GM21381 (cell line): ENCODE measurements at regions not wholly inside any gene's neighbourhood (a gene's known extent, or its start where the extent isn't known, plus 50 kb on each side); places are given as distances from the start of the nearest gene placed in this dataset.

Experiments
- ATAC-seq: cut with Tn5 transposase; IDR thresholded peaks from one replicate; pipeline ENCODE4 v1.9.1; 2021; ENCODE audit warnings: mild to moderate bottlenecking, moderate library complexity; ENCODE audit not compliant: unreplicated experiment

GRCh38 chr7:41116337-41116736 lies 586.6 kb downstream of the INHBA start:
- no peak for ATAC-seq

- ATAC-seq: no peak
These were observed 588.2 kb downstream of the INHBA start for GRCh38 chr7:41114691-41115090.

GRCh38 chr7:41114131-41114530 lies 588.8 kb downstream of the INHBA start:
- ATAC-seq: no peak

- ATAC-seq: no peak
These were observed 589.2 kb downstream of the INHBA start for GRCh38 chr7:41113719-41114118.

- ATAC-seq: no peak
These were observed 592.7 kb downstream of the INHBA start for GRCh38 chr7:41110186-41110585.

- no peak for ATAC-seq
These were observed 594.1 kb downstream of the INHBA start for GRCh38 chr7:41108821-41109220.

- ATAC-seq: no peak
These were observed 594.9 kb downstream of the INHBA start for GRCh38 chr7:41107938-41108448.

GRCh38 chr7:41107330-41107937 lies 595.5 kb downstream of the INHBA start:
- ATAC-seq: no peak

GRCh38 chr7:41104631-41105030 lies 598.3 kb downstream of the INHBA start:
- no peak for ATAC-seq

- no peak for ATAC-seq
These were observed 599.6 kb downstream of the INHBA start for GRCh38 chr7:41103331-41103730.

GRCh38 chr7:41098846-41099245 lies 604.0 kb downstream of the INHBA start:
- ATAC-seq: no peak

- ATAC-seq: no peak
These were observed 604.5 kb downstream of the INHBA start for GRCh38 chr7:41098402-41098801.

GRCh38 chr7:41097501-41097900 lies 605.4 kb downstream of the INHBA start:
- no peak for ATAC-seq

GRCh38 chr7:41096917-41097316 lies 606.0 kb downstream of the INHBA start:
- ATAC-seq: no peak

- no peak for ATAC-seq
These were observed 609.7 kb downstream of the INHBA start for GRCh38 chr7:41093141-41093540.

GRCh38 chr7:41085244-41085643 lies 617.6 kb downstream of the INHBA start:
- ATAC-seq: no peak

GRCh38 chr7:41084381-41084780 lies 618.5 kb downstream of the INHBA start:
- no peak for ATAC-seq

- ATAC-seq: no peak
These were observed 633.3 kb downstream of the INHBA start for GRCh38 chr7:41069635-41070034.

- no peak for ATAC-seq
These were observed 635.3 kb downstream of the INHBA start for GRCh38 chr7:41067576-41067975.

GRCh38 chr7:41065663-41066062 lies 637.2 kb downstream of the INHBA start:
- no peak for ATAC-seq

- ATAC-seq: no peak
These were observed 639.8 kb downstream of the INHBA start for GRCh38 chr7:41063116-41063515.

- ATAC-seq: no peak
These were observed 642.1 kb downstream of the INHBA start for GRCh38 chr7:41060796-41061195.

GRCh38 chr7:41059796-41060195 lies 643.1 kb downstream of the INHBA start:
- ATAC-seq: no peak
